Keratinocyte (primary cell): ENCODE measurements at regions not wholly inside any gene's neighbourhood (a gene's known extent, or its start where the extent isn't known, plus 50 kb on each side); places are given as distances from the start of the nearest gene placed in this dataset.

Experiments
- EZH2 ChIP-seq: IDR thresholded peaks from one replicate; pipeline ENCODE4 v1.6.1; 2012; ENCODE audit warnings: inconsistent platforms, mild to moderate bottlenecking, low read length, moderate library complexity
- TF ChIP-seq, protein P1 (sequence below), 3 experiments: IDR thresholded peaks in 1 of 3; conservative IDR thresholded peaks in 1 of 3; optimal IDR thresholded peaks in 1 of 3; 2 replicates in 2 of 3; 3 replicates in 1 of 3; pipeline versions ENCODE3 to v1.5.1; 2011; ENCODE audit warnings: low read length in 3 of 3, mild to moderate bottlenecking in 3 of 3, moderate library complexity in 2 of 3, control low read depth in 1 of 3, inconsistent platforms in 1 of 3; ENCODE audit not compliant: insufficient read depth in 2 of 3; ENCODE audit errors: extremely low read depth in 1 of 3

DNA sequence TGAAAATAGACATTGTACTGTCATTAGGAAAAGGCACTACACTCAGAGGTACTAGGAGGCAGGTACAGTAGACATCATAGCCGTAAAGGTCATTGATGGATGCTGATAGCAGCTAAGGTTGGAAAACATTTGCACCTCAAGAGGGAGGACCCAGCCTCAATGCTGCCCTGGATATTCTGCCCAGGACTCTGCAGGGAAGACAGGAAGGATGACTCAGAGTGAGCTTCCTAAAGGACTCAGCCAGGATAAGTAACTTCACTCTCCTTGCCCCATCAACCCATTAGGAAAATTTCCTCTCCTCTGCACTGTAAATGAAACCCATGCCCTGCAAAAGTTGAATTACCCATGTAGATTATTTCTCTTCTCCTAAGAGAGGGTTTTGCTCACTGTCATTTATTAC lies 617.9 kb upstream of the MKI67 start:
- TF ChIP-seq, protein P1, sequence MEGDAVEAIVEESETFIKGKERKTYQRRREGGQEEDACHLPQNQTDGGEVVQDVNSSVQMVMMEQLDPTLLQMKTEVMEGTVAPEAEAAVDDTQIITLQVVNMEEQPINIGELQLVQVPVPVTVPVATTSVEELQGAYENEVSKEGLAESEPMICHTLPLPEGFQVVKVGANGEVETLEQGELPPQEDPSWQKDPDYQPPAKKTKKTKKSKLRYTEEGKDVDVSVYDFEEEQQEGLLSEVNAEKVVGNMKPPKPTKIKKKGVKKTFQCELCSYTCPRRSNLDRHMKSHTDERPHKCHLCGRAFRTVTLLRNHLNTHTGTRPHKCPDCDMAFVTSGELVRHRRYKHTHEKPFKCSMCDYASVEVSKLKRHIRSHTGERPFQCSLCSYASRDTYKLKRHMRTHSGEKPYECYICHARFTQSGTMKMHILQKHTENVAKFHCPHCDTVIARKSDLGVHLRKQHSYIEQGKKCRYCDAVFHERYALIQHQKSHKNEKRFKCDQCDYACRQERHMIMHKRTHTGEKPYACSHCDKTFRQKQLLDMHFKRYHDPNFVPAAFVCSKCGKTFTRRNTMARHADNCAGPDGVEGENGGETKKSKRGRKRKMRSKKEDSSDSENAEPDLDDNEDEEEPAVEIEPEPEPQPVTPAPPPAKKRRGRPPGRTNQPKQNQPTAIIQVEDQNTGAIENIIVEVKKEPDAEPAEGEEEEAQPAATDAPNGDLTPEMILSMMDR (optimal IDR thresholded peaks at IDR 0.05 in 1 of 3, IDR thresholded peaks at IDR 0.05 in 1 of 3, conservative IDR thresholded peaks at IDR 0.05 in 1 of 3; ENCODE audit: extremely low read depth in 1 of 3, insufficient read depth in 2 of 3, low read length in 3 of 3), result no peak
- TF ChIP-seq EZH2, result no peak
